ENCODE measurements at regions not wholly inside any gene's neighbourhood (a gene's known extent, or its start where the extent isn't known, plus 50 kb on each side); places are given as distances from the start of the nearest gene placed in this dataset.

DNA sequence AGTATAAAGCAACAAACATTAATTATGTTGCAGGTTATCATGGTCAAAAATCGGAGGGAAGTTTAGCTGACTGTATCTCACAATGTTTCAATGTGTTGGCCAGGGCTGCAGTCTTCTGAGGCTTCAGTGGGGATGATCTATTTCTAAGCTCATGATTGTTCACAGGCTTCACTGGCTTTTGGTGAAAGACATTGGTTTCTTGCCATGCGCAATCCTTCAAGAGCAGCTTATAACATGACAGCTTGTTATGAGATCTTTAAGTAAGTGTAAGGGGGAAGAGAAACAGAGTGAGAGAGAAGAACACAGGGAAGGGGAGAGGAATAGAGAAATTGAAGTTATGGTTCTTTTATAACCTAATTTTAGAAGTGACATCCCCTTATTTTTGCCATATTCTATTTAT, 385.9 kb upstream of the CHD1 start:
- WGBS (ENCODE audit: insufficient coverage): no CpG with 5 or more reads among the region's 2 CpGs
- no peak for TF ChIP-seq EZH2 (IDR thresholded peaks at IDR 0.05; ENCODE audit: borderline replicate concordance, insufficient read depth, low read depth, low read length, poor library complexity, severe bottlenecking)
- TF ChIP-seq, protein P1, sequence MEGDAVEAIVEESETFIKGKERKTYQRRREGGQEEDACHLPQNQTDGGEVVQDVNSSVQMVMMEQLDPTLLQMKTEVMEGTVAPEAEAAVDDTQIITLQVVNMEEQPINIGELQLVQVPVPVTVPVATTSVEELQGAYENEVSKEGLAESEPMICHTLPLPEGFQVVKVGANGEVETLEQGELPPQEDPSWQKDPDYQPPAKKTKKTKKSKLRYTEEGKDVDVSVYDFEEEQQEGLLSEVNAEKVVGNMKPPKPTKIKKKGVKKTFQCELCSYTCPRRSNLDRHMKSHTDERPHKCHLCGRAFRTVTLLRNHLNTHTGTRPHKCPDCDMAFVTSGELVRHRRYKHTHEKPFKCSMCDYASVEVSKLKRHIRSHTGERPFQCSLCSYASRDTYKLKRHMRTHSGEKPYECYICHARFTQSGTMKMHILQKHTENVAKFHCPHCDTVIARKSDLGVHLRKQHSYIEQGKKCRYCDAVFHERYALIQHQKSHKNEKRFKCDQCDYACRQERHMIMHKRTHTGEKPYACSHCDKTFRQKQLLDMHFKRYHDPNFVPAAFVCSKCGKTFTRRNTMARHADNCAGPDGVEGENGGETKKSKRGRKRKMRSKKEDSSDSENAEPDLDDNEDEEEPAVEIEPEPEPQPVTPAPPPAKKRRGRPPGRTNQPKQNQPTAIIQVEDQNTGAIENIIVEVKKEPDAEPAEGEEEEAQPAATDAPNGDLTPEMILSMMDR (IDR thresholded peaks at IDR 0.05): no peak
- no peaks in the 10 kb centered on the region for H3K79me2 ChIP-seq (ENCODE audit: control insufficient read depth, insufficient read depth, low read length)
- Mint-ChIP-seq H3K9me3 (ENCODE audit: insufficient read depth) (no peaks in the 10 kb centered on the region), H3K27me3 (no peaks in the 10 kb centered on the region), H3K27ac (no peak overlapping the region), H3K4me3 (no peak overlapping the region), H3K4me1 (no peaks in the 10 kb centered on the region)
- H3K9ac ChIP-seq (ENCODE audit: low read length): no peak overlapping the region
- no peaks in the 10 kb centered on the region for H3K36me3 ChIP-seq (replicated peaks in 1 of 2; ENCODE audit: control extremely low read depth in 1 of 2, control insufficient read depth in 1 of 2, extremely low read depth in 1 of 2, insufficient read depth in 2 of 2, low read length in 1 of 2)
- H2AFZ ChIP-seq (ENCODE audit: insufficient read depth, low read depth, low read length, poor library complexity, severe bottlenecking): no peak overlapping the region
- H3K4me2 ChIP-seq (replicated peaks; ENCODE audit: low read depth, low read length, poor library complexity, severe bottlenecking): no peak overlapping the region
- no peak for DNase-seq
- H4K20me1 ChIP-seq (ENCODE audit: control insufficient read depth, insufficient read depth, low read length, poor library complexity, severe bottlenecking): no peaks in the 10 kb centered on the region
- no peaks in the 10 kb centered on the region for H3K27me3 ChIP-seq (replicated peaks in 1 of 4; ENCODE audit: control extremely low read depth in 1 of 4, control insufficient read depth in 3 of 4, insufficient read depth in 4 of 4, low read length in 3 of 4)
- POLR2A ChIA-PET: no interaction called here
- CTCF ChIA-PET: no interaction called here
- intact Hi-C loops (cut with micrococcal nuclease): no loop called here
- no peak for ATAC-seq (ENCODE audit: low read depth)
- H3K27ac ChIP-seq (ENCODE audit: low read length in 2 of 2): no peak overlapping the region
- no peaks in the 10 kb centered on the region for H3K9me3 ChIP-seq (ENCODE audit: control extremely low read depth in 1 of 3, control insufficient read depth in 2 of 3, insufficient read depth in 1 of 3, low read length in 2 of 3)
- no peaks in the 10 kb centered on the region for H3K4me1 ChIP-seq (ENCODE audit: control insufficient read depth in 2 of 2, insufficient read depth in 2 of 2, low read length in 2 of 2)
- no peak overlapping the region for H3K4me3 ChIP-seq (ENCODE audit: control extremely low read depth in 1 of 5, extremely low read depth in 1 of 5, insufficient read depth in 1 of 5, low read depth in 2 of 5, low read length in 4 of 5)

DNA sequence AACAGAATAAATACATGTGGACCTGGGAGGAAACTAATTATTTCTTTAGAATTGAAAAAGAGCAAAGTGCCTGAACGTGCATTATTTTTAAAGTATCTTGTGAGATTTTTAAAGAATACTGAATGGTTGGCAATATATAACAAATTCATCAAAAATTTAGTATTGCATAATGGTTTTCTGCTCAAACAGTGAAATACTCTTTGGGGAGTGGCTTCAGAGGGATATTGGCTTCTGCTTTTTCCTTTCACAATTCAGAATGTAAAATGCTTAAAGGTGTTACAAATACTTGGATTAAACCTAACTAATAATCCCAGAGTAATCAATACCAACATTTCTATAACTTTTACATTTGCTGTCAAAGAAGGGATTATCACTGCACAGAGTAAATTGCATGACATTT, 379.3 kb upstream of the CHD1 start:
- Histone ChIP-seq H3K9ac (ENCODE audit: low read length) (no peak overlapping the region), H3K4me1 (ENCODE audit: control insufficient read depth in 2 of 2, insufficient read depth in 2 of 2, low read length in 2 of 2) (no peaks in the 10 kb centered on the region), H2AFZ (ENCODE audit: insufficient read depth, low read depth, low read length, poor library complexity, severe bottlenecking) (no peak overlapping the region), H3K79me2 (ENCODE audit: control insufficient read depth, insufficient read depth, low read length) (no peaks in the 10 kb centered on the region), H3K27me3 (replicated peaks in 1 of 4; ENCODE audit: control extremely low read depth in 1 of 4, control insufficient read depth in 3 of 4, insufficient read depth in 4 of 4, low read length in 3 of 4) (no peaks in the 10 kb centered on the region), H4K20me1 (ENCODE audit: control insufficient read depth, insufficient read depth, low read length, poor library complexity, severe bottlenecking) (no peaks in the 10 kb centered on the region), H3K36me3 (replicated peaks in 1 of 2; ENCODE audit: control extremely low read depth in 1 of 2, control insufficient read depth in 1 of 2, extremely low read depth in 1 of 2, insufficient read depth in 2 of 2, low read length in 1 of 2) (no peaks in the 10 kb centered on the region), H3K27ac (ENCODE audit: low read length in 2 of 2) (no peak overlapping the region), H3K4me3 (ENCODE audit: control extremely low read depth in 1 of 5, extremely low read depth in 1 of 5, insufficient read depth in 1 of 5, low read depth in 2 of 5, low read length in 4 of 5) (no peak overlapping the region), H3K4me2 (replicated peaks; ENCODE audit: low read depth, low read length, poor library complexity, severe bottlenecking) (no peak overlapping the region), H3K9me3 (ENCODE audit: control extremely low read depth in 1 of 3, control insufficient read depth in 2 of 3, insufficient read depth in 1 of 3, low read length in 2 of 3) (no peaks in the 10 kb centered on the region)
- WGBS (ENCODE audit: insufficient coverage): no CpG with 5 or more reads among the region's 1 CpG
- no peaks in the 10 kb centered on the region for H3K4me1 Mint-ChIP-seq
- H3K9me3 Mint-ChIP-seq (ENCODE audit: insufficient read depth): no peaks in the 10 kb centered on the region
- CTCF ChIA-PET: no interaction called here
- POLR2A ChIA-PET: no interaction called here
- no peak overlapping the region for H3K4me3 Mint-ChIP-seq
- DNase-seq: no peak
- intact Hi-C loops (cut with micrococcal nuclease): no loop called here
- ATAC-seq (ENCODE audit: low read depth): no peak
- TF ChIP-seq, protein P1 (IDR thresholded peaks at IDR 0.05): no peak
- TF ChIP-seq EZH2 (IDR thresholded peaks at IDR 0.05; ENCODE audit: borderline replicate concordance, insufficient read depth, low read depth, low read length, poor library complexity, severe bottlenecking): no peak
- H3K27me3 Mint-ChIP-seq: no peaks in the 10 kb centered on the region
- H3K27ac Mint-ChIP-seq: no peak overlapping the region

Data from B cell (primary cell).